Ramos (cell line): ENCODE measurements at regions not wholly inside any gene's neighbourhood (a gene's known extent, or its start where the extent isn't known, plus 50 kb on each side); places are given as distances from the start of the nearest gene placed in this dataset.

ENCODE experiments used
- in situ Hi-C: fragments of 300-500 bp; cut with MboI; formaldehyde crosslinking; loops from one replicate; pipeline ENCODE4 v1.14.3; 2022; ENCODE audit warnings: low sequenced_read_pairs; ENCODE audit not compliant: unreplicated experiment

DNA sequence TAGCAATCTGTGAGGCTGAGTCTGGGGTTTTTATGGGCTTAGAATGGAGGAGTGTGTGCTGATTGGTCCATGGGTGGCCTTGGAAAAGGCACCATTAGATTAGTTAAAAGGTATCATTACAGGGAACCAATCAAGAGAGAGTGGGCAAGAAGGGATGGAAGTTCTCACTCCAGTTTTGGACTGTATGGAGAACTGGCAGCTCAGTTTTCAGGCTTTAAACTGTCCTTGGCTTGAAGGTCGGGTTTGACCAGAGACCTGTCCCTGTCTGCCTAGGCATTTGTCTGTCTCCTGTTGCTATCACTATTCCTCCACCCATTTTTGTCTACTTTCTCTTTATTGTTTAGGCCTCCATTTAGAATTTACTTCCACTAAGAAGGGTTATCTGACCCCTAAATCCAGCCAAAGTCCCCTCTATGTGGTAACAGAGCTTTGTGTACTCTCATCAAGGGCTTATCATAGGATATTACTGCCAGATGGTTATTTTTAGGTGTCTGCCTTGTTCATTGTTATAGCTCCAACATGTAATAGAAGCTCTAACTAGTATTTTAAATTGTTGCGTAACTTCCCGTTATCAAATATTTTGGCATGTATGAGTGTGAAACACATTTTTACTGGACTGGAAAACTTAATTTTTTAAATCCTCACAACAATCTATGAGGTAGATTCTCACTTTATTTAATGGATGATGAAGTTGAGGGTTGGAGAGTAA is 133.3 kb upstream of the SLC10A2 start:
- in situ Hi-C loops = no loop called here

- in situ Hi-C loops = no loop called here
These were observed 130.1 kb upstream of the SLC10A2 start for GRCh38 chr13:103196356-103196755.

DNA sequence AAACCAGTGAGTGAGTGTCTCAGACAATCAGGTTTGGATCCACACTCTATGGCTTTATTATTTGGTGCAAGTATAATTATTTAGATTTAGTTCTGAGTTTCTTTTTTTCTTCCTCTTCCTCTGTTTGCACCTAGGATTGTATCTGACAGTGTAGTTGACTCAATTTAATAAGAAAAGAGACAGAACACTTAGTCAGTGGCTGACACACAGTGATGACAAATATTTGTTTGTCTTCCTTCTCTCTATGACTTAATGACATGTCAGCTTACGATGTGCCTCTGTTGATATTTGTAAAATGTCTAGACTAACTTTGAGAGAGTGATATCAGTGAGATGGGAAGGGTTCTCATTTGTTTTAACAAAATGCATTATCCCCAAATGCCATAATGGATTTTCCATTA is 129.5 kb upstream of the SLC10A2 start:
- in situ Hi-C loops = no loop called here

- in situ Hi-C loops = no loop called here
These were observed 128.7 kb upstream of the SLC10A2 start for GRCh38 chr13:103194871-103195270.

DNA sequence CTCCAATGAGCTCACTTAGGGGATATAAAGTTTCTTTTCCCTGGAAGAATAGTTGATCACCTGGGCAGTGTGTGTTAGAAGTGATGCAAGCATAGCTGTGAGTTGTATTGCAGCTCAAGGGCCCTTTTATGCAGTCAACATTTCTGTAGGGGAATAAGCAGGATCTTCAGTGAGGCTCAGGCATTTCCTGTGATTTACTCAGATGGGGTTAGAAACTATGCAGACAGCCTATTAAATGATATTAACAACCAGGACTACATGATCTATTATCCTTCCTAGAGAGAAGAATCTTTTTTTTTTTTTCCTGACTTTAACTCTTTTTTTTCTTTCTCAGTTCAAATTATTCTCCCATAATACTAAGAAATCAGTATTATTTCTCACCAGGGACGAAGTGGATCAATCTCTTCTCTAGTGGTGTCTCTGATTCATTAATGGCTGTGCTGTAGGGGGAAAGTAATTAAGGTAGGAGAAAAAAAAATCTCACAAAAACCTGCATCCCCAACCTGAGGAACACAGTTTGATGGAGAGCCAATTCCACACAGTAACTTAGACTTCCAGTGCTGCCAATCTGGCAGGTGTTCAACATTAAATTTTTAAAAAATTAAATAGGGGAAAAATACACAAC is 126.4 kb upstream of the SLC10A2 start:
- in situ Hi-C loops = no loop called here

GRCh38 chr13:103190841-103191240 is 124.6 kb upstream of the SLC10A2 start:
- in situ Hi-C loops = no loop called here

- in situ Hi-C loops = no loop called here
These were observed 122.6 kb upstream of the SLC10A2 start for GRCh38 chr13:103188713-103189326.

GRCh38 chr13:103187721-103188156 is 121.5 kb upstream of the SLC10A2 start:
- in situ Hi-C loops = no loop called here

- in situ Hi-C loops = no loop called here
These were observed 118.2 kb upstream of the SLC10A2 start for GRCh38 chr13:103184413-103184812.

DNA sequence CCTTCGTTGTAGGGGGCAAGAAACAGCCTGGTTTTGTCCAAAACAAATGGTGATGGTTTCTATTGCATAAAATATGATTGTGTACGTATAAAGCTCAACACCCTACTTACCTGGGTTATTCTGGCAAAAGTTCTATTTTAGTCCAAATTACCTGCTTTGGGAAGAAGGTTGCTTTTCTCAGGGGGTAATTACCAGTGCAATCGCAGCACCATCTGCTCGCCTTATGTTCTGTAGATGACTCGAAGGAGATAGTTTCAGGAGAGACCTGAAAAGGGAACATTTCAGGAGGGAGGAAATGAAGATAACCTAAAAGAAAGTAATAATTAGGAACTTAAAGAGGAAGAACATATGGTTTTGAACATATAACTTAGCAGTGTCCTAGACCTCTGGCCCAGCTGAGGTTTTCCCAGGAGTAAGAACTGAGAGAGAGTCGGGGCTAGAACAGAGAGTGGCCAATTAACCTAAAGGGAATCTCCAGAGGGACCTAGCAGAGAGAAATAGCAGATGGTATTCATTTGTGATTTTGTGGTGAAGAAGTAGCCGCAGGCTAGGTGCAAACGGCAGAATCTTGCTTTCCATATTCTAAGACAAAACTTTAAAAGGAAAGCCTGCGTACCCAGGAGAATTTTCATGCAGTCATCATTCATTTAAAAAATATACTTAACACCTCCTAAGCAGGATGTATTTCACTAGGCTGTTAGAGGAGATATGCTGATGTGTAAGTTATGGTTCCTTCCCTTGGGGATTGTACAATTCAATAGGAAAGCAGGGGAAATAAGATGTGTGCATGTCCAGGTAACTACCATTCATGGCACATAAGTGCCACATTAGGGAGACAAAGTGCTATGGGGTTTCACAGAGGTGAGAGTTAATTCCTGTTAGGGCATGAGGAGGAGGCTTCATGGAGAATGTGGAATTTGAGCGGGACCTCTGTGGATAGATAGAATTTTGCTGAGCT is 113.0 kb upstream of the SLC10A2 start:
- in situ Hi-C loops = no loop called here

GRCh38 chr13:103174966-103175365 is 108.7 kb upstream of the SLC10A2 start:
- in situ Hi-C loops = no loop called here

GRCh38 chr13:103168901-103169508 is 102.8 kb upstream of the SLC10A2 start:
- in situ Hi-C loops = no loop called here

GRCh38 chr13:103164251-103164650 is 98.0 kb upstream of the SLC10A2 start:
- in situ Hi-C loops = no loop called here

- in situ Hi-C loops = no loop called here
These were observed 95.3 kb upstream of the SLC10A2 start for GRCh38 chr13:103161476-103161875.

GRCh38 chr13:103157434-103158145 is 91.4 kb upstream of the SLC10A2 start:
- in situ Hi-C loops = no loop called here

DNA sequence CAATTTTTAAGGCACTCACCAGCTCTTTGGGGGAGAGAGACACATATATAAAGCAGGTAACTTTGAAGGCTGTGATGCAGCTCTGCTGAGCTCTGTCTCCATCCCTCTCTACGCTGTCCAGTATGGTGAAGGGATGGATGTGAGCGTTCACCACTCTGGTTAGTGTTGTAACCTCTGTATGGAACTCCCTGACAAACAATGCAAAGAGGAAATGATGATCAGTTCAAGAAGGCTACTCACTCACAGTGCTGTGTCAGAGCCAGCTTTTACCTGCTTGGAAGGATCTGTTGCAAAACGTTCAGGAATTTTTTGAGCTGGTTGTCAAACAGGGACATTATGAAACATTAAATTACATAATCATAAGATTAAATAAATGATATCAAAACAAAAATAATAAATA is 90.8 kb upstream of the SLC10A2 start:
- in situ Hi-C loops = no loop called here

- in situ Hi-C loops = no loop called here
These were observed 90.3 kb upstream of the SLC10A2 start for GRCh38 chr13:103156346-103156998.

DNA sequence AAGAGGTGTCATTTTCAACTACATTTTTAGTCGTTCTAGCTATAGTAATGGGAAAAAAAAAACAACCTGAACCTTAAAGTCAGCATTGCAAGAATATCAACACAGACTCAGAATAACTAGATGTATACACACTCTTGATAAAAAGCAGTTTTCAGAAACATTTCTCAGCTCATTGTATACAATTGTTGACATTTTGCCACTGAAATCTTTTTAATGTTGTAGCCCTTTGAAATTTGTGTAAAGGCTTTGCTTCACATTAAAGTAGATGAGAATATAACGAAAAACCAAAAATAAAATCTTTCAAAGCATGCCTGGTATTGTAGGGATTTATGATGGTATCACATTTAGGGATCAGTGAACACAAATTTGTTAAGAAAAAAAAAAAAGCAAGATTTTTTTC is 87.2 kb upstream of the SLC10A2 start:
- in situ Hi-C loops = no loop called here

DNA sequence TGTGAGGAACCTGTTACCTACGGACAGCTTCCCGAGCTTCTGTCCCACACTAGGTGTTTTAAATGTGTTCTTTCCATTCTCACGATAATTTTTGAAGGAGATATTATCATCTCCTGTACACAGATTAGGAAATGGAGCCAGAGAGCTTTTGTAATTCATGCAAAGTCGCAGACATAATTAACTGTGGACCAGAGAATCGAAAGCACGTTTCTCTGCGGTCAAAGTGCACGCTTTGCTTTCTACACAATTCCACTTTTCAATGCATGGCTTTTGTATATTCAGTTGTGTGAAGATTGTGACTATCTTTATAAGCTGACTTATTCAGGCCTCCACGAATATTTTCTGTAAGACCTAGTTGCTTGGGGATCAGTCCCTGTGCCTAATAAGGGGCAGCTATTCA is 81.7 kb upstream of the SLC10A2 start:
- in situ Hi-C loops = loop anchor here (10.0 kb wide), 1 partner anchor 233 kb away; no protein-coding TSS in a partner anchor
